H1 (cell line): ENCODE measurements at regions not wholly inside any gene's neighbourhood (a gene's known extent, or its start where the extent isn't known, plus 50 kb on each side); places are given as distances from the start of the nearest gene placed in this dataset.

ENCODE experiments used
- CTCF ChIA-PET: fragments of 300-600 bp; sonication (Branson Sonifier 250); formaldehyde crosslinking; loops from one replicate; lab custom pipeline; 2021; ENCODE audit not compliant: partially characterized antibody; lab: Charles Lee
- POLR2A ChIA-PET: fragments of 300-600 bp; sonication (Branson Sonifier 250); formaldehyde crosslinking; loops from one replicate; lab custom pipeline; 2021; ENCODE audit warnings: inconsistent platforms; ENCODE audit not compliant: partially characterized antibody; lab: Charles Lee
- DNase-seq, 2 experiments: peaks; one replicate each; pipeline versions ENCODE4 v3.0.0 to v3.0.0-alpha.2; 2010 to 2022; ENCODE audit warnings: low spot score in 2 of 2, low read depth in 1 of 2, mixed read lengths in 1 of 2
- FAIRE-seq: peaks from 2 replicates; lab custom pipeline; 2011; peaks lifted over from hg19 to GRCh38; lab: Jason Lieb, UNC
- H2AFZ ChIP-seq: 2 replicates; pipeline ENCODE4 v1.8.1; 2012; ENCODE audit warnings: low read length, inconsistent platforms
- H2AK5ac ChIP-seq: 2 replicates; pipeline ENCODE4 v1.6.1; 2013; ENCODE audit warnings: low read depth, low read length
- H2BK120ac ChIP-seq: replicated peaks from 2 replicates; pipeline ENCODE3; 2013; ENCODE audit warnings: low read depth, low read length, inconsistent platforms
- H2BK12ac ChIP-seq: 2 replicates; pipeline ENCODE4 v1.6.1; 2013; ENCODE audit warnings: low read depth, low read length
- H2BK15ac ChIP-seq: 2 replicates; pipeline ENCODE4 v1.6.1; 2013; ENCODE audit warnings: low read length
- H2BK20ac ChIP-seq: 2 replicates; pipeline ENCODE4 v1.6.1; 2013; ENCODE audit warnings: low read length
- H2BK5ac ChIP-seq: 2 replicates; pipeline ENCODE4 v1.6.1; 2013; ENCODE audit warnings: low read depth, low read length
- H3K14ac ChIP-seq: 2 replicates; pipeline ENCODE4 v1.6.1; 2013; ENCODE audit warnings: inconsistent platforms; ENCODE audit not compliant: insufficient read length
- H3K18ac ChIP-seq: 2 replicates; pipeline ENCODE4 v1.6.1; 2013; ENCODE audit warnings: low read length; ENCODE audit errors: extremely low read depth
- H3K23ac ChIP-seq: 2 replicates; pipeline ENCODE4 v1.6.1; 2013; ENCODE audit warnings: inconsistent platforms; ENCODE audit not compliant: insufficient read length
- H3K23me2 ChIP-seq: 2 replicates; pipeline ENCODE4 v1.6.1; 2013; ENCODE audit warnings: low read depth, low read length
- H3K27ac ChIP-seq: 2 replicates; pipeline ENCODE4 v1.6.1; 2011; ENCODE audit warnings: low read depth, low read length, inconsistent platforms
- H3K27me3 ChIP-seq, 4 experiments: replicated peaks in 1 of 4; 1 replicate in 1 of 4; 2 replicates in 3 of 4; pipeline versions ENCODE4 v1.6.1 to v1.8.1; 2011 to 2013; ENCODE audit warnings: low read length in 3 of 4, mild to moderate bottlenecking in 3 of 4, inconsistent platforms in 2 of 4, mixed read lengths in 2 of 4, moderate library complexity in 1 of 4; ENCODE audit not compliant: control insufficient read depth in 3 of 4, insufficient read depth in 3 of 4; ENCODE audit errors: extremely low read depth in 1 of 4
- H3K36me3 ChIP-seq, 4 experiments: 2 replicates each; pipeline versions ENCODE4 v1.6.1 to v1.8.1; 2011 to 2013; ENCODE audit warnings: mild to moderate bottlenecking in 4 of 4, low read length in 3 of 4, moderate library complexity in 2 of 4, control low read depth in 1 of 4, inconsistent platforms in 1 of 4; ENCODE audit not compliant: insufficient read depth in 4 of 4, control insufficient read depth in 2 of 4
- H3K4ac ChIP-seq: replicated peaks from 2 replicates; pipeline ENCODE3; 2013; ENCODE audit warnings: low read length, low read depth, mixed read lengths, inconsistent platforms; ENCODE audit not compliant: insufficient read length
- H3K4me1 ChIP-seq, 4 experiments: replicated peaks in 1 of 4; 1 replicate in 1 of 4; 2 replicates in 3 of 4; pipeline versions ENCODE4 v1.6.1 to v1.8.1; 2011 to 2013; ENCODE audit warnings: low read length in 3 of 4, inconsistent platforms in 2 of 4, mixed read lengths in 1 of 4; ENCODE audit not compliant: insufficient read depth in 4 of 4, control insufficient read depth in 3 of 4
- H3K4me2 ChIP-seq, 2 experiments: 2 replicates each; pipeline versions ENCODE4 v1.6.1 to v1.8.1; 2011 to 2013; ENCODE audit warnings: low read depth in 2 of 2, low read length in 2 of 2, control low read depth in 1 of 2, inconsistent platforms in 1 of 2, mild to moderate bottlenecking in 1 of 2; ENCODE audit not compliant: insufficient read depth in 1 of 2
- H3K4me3 ChIP-seq, 4 experiments: fragments of 200-600, 300-600 bp in 1 of 4; sonication (generic), shearing (Covaris generic), sonication (Bioruptor Twin) in 1 of 4; 2 replicates each; pipeline versions ENCODE4 v1.5.1 to v1.8.1; 2011 to 2016; ENCODE audit warnings: low read length in 4 of 4, low read depth in 3 of 4, control low read depth in 2 of 4, inconsistent platforms in 2 of 4, mild to moderate bottlenecking in 2 of 4, mixed read lengths in 1 of 4, moderate library complexity in 1 of 4; ENCODE audit not compliant: insufficient read depth in 2 of 4; ENCODE audit errors: extremely low read depth in 1 of 4
- H3K56ac ChIP-seq: replicated peaks from 2 replicates; pipeline ENCODE3; 2013; ENCODE audit warnings: low read depth, mild to moderate bottlenecking, mixed read lengths, low read length, inconsistent platforms; ENCODE audit not compliant: insufficient read length
- H3K79me1 ChIP-seq: 2 replicates; pipeline ENCODE4 v1.6.1; 2013; ENCODE audit warnings: low read depth, low read length, control low read depth
- H3K79me2 ChIP-seq, 2 experiments: 2 replicates each; pipeline versions ENCODE4 v1.6.1 to v1.8.1; 2012 to 2013; ENCODE audit warnings: low read length in 2 of 2, mild to moderate bottlenecking in 2 of 2, inconsistent platforms in 1 of 2; ENCODE audit not compliant: insufficient read depth in 2 of 2, control insufficient read depth in 1 of 2
- H3K9ac ChIP-seq, 4 experiments: replicated peaks in 1 of 4; 1 replicate in 1 of 4; 2 replicates in 3 of 4; pipeline versions ENCODE4 v1.6.1 to v1.8.1; 2011 to 2013; ENCODE audit warnings: low read depth in 3 of 4, low read length in 3 of 4, control low read depth in 2 of 4, mild to moderate bottlenecking in 2 of 4, moderate library complexity in 2 of 4, inconsistent platforms in 1 of 4; ENCODE audit errors: extremely low read depth in 1 of 4
- H3K9me3 ChIP-seq, 2 experiments: 2 replicates each; pipeline versions ENCODE4 v1.6.1 to v1.8.1; 2012 to 2013; ENCODE audit warnings: mild to moderate bottlenecking in 2 of 2, moderate library complexity in 2 of 2, control low read depth in 1 of 2, inconsistent platforms in 1 of 2, low read depth in 1 of 2, low read length in 1 of 2, mixed read lengths in 1 of 2; ENCODE audit not compliant: insufficient read depth in 2 of 2
- H4K20me1 ChIP-seq, 2 experiments: replicated peaks in 1 of 2; 2 replicates each; pipeline versions ENCODE3 to v1.8.1; 2011 to 2013; ENCODE audit warnings: inconsistent platforms in 2 of 2, low read length in 2 of 2, mild to moderate bottlenecking in 1 of 2; ENCODE audit not compliant: insufficient read depth in 2 of 2, control insufficient read depth in 1 of 2
- H4K5ac ChIP-seq: 2 replicates; pipeline ENCODE4 v1.6.1; 2013; ENCODE audit warnings: low read length, low read depth, mixed read lengths, inconsistent platforms; ENCODE audit not compliant: insufficient read length
- H4K8ac ChIP-seq: 2 replicates; pipeline ENCODE4 v1.8.0; 2013; ENCODE audit warnings: mild to moderate bottlenecking, moderate library complexity, low read length, inconsistent platforms; ENCODE audit not compliant: insufficient read depth; ENCODE audit errors: extremely low read depth
- H4K91ac ChIP-seq: replicated peaks from 2 replicates; pipeline ENCODE3; 2013; ENCODE audit warnings: low read length, mixed read lengths, inconsistent platforms; ENCODE audit not compliant: insufficient read length
- BCL11A ChIP-seq, 2 experiments: IDR thresholded peaks; one replicate each; pipeline ENCODE4 v1.6.1; 2011; ENCODE audit warnings: low read depth in 2 of 2, low read length in 2 of 2, mild to moderate bottlenecking in 2 of 2
- GABPA ChIP-seq: IDR thresholded peaks from 2 replicates; pipeline ENCODE4 v1.6.1; 2011; ENCODE audit warnings: mild to moderate bottlenecking, low read length, moderate library complexity, borderline replicate concordance; ENCODE audit not compliant: insufficient read depth
- KDM5A ChIP-seq: fragments of 200-600 bp; IDR thresholded peaks from 2 replicates; pipeline ENCODE4 v1.7.1; 2012; ENCODE audit warnings: mild to moderate bottlenecking, low read length, inconsistent platforms, mixed read lengths
- PHF8 ChIP-seq: fragments of 200-600 bp; sonication (generic); conservative IDR thresholded peaks from 2 replicates; pipeline ENCODE4 v1.7.1; 2012; ENCODE audit warnings: low read depth, mild to moderate bottlenecking, inconsistent platforms, low read length, moderate library complexity
- TBP ChIP-seq: IDR thresholded peaks from 2 replicates; pipeline ENCODE4 v1.6.1; 2011; ENCODE audit warnings: low read depth, low read length, improper control_type of control experiment
- YY1 ChIP-seq: IDR thresholded peaks from 2 replicates; pipeline ENCODE4 v1.6.1; 2011; ENCODE audit warnings: low read depth, mild to moderate bottlenecking, low read length
- WGBS, 2 experiments: shearing (Covaris generic) in 1 of 2; methylation state at CpG; one replicate each; pipeline versions ENCODE4 v1.1.6 to v1.1.7; 2013 to 2015; ENCODE audit warnings: low lambda C conversion rate in 2 of 2, mixed read lengths in 2 of 2, inconsistent platforms in 1 of 2, low coverage in 1 of 2, missing lambda C conversion rate in 1 of 2; ENCODE audit not compliant: insufficient replicate concordance in 2 of 2, insufficient coverage in 1 of 2, insufficient read length in 1 of 2; ENCODE audit errors: extremely low coverage in 1 of 2, missing lambda C conversion rate in 1 of 2; 5-methylcytosine and 5-hydroxymethylcytosine counted together
- TF ChIP-seq, protein P1 (sequence below): IDR thresholded peaks from 2 replicates; pipeline ENCODE4 v1.6.1; 2012; ENCODE audit warnings: inconsistent platforms

DNA sequence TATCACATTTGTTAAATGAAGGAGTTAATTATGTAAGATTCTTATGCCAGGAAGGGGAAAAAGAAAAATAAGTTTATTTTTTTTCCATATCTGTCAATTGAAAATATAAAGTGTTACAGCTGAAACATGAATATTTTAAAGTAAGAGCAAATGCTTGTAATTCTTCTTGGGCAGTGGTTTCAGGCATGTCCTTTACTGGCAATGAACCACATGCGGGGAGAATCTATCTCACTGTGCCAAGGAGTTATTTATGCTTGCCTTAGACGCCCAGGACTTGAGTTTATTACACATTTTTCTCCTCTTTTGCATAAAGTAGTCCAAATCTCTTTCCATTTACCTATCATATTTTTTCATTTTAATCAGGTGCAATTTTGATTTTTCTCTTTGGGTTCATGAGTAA, 207.8 kb upstream of the NRIP1 start:
- Histone ChIP-seq H3K4ac (no peak overlapping the region), H2AFZ (no peak overlapping the region), H2BK5ac (no peak overlapping the region), H4K91ac (no peak overlapping the region), H3K27ac (no peak overlapping the region), H2BK12ac (no peak overlapping the region), H3K79me1 (no peaks in the 10 kb centered on the region), H3K9ac (no peak overlapping the region), H3K14ac (no peak overlapping the region), H2BK15ac (no peak overlapping the region), H3K23ac (no peak overlapping the region), H3K56ac (no peak overlapping the region), H3K79me2 (no peaks in the 10 kb centered on the region), H3K4me3 (no peak overlapping the region), H2BK120ac (no peak overlapping the region), H3K4me2 (no peak overlapping the region), H4K20me1 (no peaks in the 10 kb centered on the region), H2BK20ac (no peak overlapping the region), H3K9me3 (no peaks in the 10 kb centered on the region), H4K5ac (no peak overlapping the region), H4K8ac (no peak overlapping the region), H3K18ac (no peak overlapping the region), H3K23me2 (no peaks in the 10 kb centered on the region), H3K36me3 (no peaks in the 10 kb centered on the region)
- DNase-seq: no peak
- CTCF ChIA-PET: interaction anchor here (0.6 kb wide), 1 partner anchor 47 kb away, joined by 4 read pairs; no protein-coding TSS in a partner anchor
- POLR2A ChIA-PET: no interaction called here
- 94% methylated on average over 2 of the region's 2 CpGs; no CpG with 5 or more reads in 1 of the 2 experiments for WGBS, 2 experiments
- no peak for TF ChIP-seq BCL11A (IDR thresholded peaks at IDR 0.05; ENCODE audit: low read depth in 2 of 2, low read length in 2 of 2)
- TF ChIP-seq PHF8: no peak
- no peak for TF ChIP-seq YY1
- TF ChIP-seq GABPA: no peak
- TF ChIP-seq, protein P1, sequence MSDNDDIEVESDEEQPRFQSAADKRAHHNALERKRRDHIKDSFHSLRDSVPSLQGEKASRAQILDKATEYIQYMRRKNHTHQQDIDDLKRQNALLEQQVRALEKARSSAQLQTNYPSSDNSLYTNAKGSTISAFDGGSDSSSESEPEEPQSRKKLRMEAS: no peak
- TF ChIP-seq KDM5A: no peak
- TF ChIP-seq TBP: no peak
- TF ChIP-seq, all 59 proteins: peak for 0
- Histone ChIP-seq H3K4me1 (no peaks in the 10 kb centered on the region), H3K27me3 (no peaks in the 10 kb centered on the region), H2AK5ac (no peak overlapping the region)
- FAIRE-seq: no peak
